Mucosa of gallbladder (tissue), 1 donor: ENCODE measurements at regions not wholly inside any gene's neighbourhood (a gene's known extent, or its start where the extent isn't known, plus 50 kb on each side); places are given as distances from the start of the nearest gene placed in this dataset.
"Not testable (repeated sequence)": the region's sequence is repeated elsewhere in the genome, so short reads cannot be mapped to it uniquely, and the experiment has no call there.

Source experiments
- DNase-seq: peaks from one replicate; pipeline ENCODE4 v3.0.0-alpha.2; 2020; ENCODE audit warnings: low spot score
- donor health status: DM: no; HTN: no; CAD: no.

- no peak for DNase-seq
Measured at GRCh38 chr10:34957531-34957930, 132.6 kb downstream of the CUL2 start.

- no peak for DNase-seq
Measured at GRCh38 chr10:34956756-34957155, 133.4 kb downstream of the CUL2 start.

GRCh38 chr10:34955391-34955790 is 134.8 kb downstream of the CUL2 start:
- no peak for DNase-seq

GRCh38 chr10:34954142-34954541 is 136.0 kb downstream of the CUL2 start:
- DNase-seq, result peak; percentile 86

GRCh38 chr10:34951263-34951887 is 136.3 kb upstream of the PARD3 start:
- DNase-seq, result not testable (repeated sequence)

- not testable (repeated sequence) for DNase-seq
Measured at GRCh38 chr10:34945951-34946522, 130.9 kb upstream of the PARD3 start.

- no peak for DNase-seq
Measured at GRCh38 chr10:34941471-34942357, 126.6 kb upstream of the PARD3 start.

GRCh38 chr10:34940436-34940835 is 125.3 kb upstream of the PARD3 start:
- no peak for DNase-seq

- DNase-seq, result no peak
Measured at GRCh38 chr10:34938399-34938670, 123.2 kb upstream of the PARD3 start.

GRCh38 chr10:34937643-34938398 is 122.7 kb upstream of the PARD3 start:
- DNase-seq, result not testable (repeated sequence)

- DNase-seq, result no peak
Measured at GRCh38 chr10:34936061-34936460, 121.0 kb upstream of the PARD3 start.

- DNase-seq, result peak; percentile 27
Measured at GRCh38 chr10:34933676-34934075, 118.6 kb upstream of the PARD3 start.

GRCh38 chr10:34932235-34932634 is 117.1 kb upstream of the PARD3 start:
- no peak for DNase-seq

- DNase-seq, result no peak
Measured at GRCh38 chr10:34931216-34931615, 116.1 kb upstream of the PARD3 start.

- no peak for DNase-seq
Measured at GRCh38 chr10:34922138-34922537, 107.0 kb upstream of the PARD3 start.

- DNase-seq, result no peak
Measured at GRCh38 chr10:34920578-34920977, 105.5 kb upstream of the PARD3 start.

GRCh38 chr10:34918776-34919315 is 103.8 kb upstream of the PARD3 start:
- DNase-seq, result no peak

- no peak for DNase-seq
Measured at GRCh38 chr10:34918060-34918775, 103.1 kb upstream of the PARD3 start.

GRCh38 chr10:34916314-34916713 is 101.2 kb upstream of the PARD3 start:
- DNase-seq, result no peak

- DNase-seq, result no peak
Measured at GRCh38 chr10:34912771-34913170, 97.7 kb upstream of the PARD3 start.

- no peak for DNase-seq
Measured at GRCh38 chr10:34911661-34912205, 96.6 kb upstream of the PARD3 start.
